NB4 (cell line): ENCODE measurements at regions not wholly inside any gene's neighbourhood (a gene's known extent, or its start where the extent isn't known, plus 50 kb on each side); places are given as distances from the start of the nearest gene placed in this dataset.

Experiments
- POLR2A ChIP-seq: IDR thresholded peaks from 2 replicates; pipeline ENCODE4 v1.6.1; 2011; ENCODE audit warnings: mild to moderate bottlenecking; ENCODE audit not compliant: insufficient read length; ENCODE audit errors: extremely low read depth
- TF ChIP-seq, protein P1 (sequence below): IDR thresholded peaks from one replicate; pipeline ENCODE4 v1.5.1; 2012; ENCODE audit warnings: low read depth, low read length
- TF ChIP-seq, protein P2 (sequence below): IDR thresholded peaks from 2 replicates; pipeline ENCODE4 v1.6.1; 2011; ENCODE audit warnings: low read depth, low read length

DNA sequence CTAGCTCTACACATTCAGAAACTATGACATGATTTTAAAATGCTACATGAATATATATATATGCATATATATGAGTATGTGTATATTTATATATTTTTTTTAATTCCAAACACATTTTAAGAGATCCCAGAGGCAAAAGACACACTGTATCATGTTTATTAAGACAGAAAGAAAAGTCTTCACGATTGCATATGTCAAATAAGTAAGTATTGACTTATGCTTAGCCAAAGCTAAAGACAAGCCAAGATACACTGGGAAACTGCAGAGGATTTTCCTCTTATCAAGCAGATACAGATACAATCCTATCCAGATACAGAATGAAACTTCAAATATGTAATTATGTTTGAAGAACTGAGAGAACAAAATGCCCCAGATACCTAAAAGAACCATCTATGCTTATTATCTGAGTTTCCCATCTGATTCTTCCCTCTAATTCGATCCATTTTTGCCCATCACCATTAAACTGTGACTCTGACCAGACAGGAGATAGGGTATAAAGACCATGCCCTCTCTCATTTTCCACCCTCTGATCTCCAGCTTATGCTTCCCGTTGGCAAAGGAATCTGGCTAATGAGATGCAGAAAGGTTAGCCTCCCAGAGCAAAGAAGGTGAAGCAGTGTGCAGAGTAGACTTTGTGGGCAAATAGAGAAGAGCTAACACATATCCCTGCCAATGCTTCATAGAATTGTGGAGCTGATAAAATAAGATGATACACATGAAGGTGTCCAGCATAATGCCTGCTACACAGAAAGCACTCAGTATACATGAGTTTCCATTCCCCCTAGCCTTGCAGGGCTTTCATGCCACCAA lies 131.0 kb upstream of the TARS1 start:
- TF ChIP-seq POLR2A = no peak
- TF ChIP-seq, protein P1, sequence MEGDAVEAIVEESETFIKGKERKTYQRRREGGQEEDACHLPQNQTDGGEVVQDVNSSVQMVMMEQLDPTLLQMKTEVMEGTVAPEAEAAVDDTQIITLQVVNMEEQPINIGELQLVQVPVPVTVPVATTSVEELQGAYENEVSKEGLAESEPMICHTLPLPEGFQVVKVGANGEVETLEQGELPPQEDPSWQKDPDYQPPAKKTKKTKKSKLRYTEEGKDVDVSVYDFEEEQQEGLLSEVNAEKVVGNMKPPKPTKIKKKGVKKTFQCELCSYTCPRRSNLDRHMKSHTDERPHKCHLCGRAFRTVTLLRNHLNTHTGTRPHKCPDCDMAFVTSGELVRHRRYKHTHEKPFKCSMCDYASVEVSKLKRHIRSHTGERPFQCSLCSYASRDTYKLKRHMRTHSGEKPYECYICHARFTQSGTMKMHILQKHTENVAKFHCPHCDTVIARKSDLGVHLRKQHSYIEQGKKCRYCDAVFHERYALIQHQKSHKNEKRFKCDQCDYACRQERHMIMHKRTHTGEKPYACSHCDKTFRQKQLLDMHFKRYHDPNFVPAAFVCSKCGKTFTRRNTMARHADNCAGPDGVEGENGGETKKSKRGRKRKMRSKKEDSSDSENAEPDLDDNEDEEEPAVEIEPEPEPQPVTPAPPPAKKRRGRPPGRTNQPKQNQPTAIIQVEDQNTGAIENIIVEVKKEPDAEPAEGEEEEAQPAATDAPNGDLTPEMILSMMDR = no peak
- TF ChIP-seq, protein P2, sequence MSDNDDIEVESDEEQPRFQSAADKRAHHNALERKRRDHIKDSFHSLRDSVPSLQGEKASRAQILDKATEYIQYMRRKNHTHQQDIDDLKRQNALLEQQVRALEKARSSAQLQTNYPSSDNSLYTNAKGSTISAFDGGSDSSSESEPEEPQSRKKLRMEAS = no peak
